ENCODE measurements at regions not wholly inside any gene's neighbourhood (a gene's known extent, or its start where the extent isn't known, plus 50 kb on each side); places are given as distances from the start of the nearest gene placed in this dataset.
"Not testable (repeated sequence)": the region's sequence is repeated elsewhere in the genome, so short reads cannot be mapped to it uniquely, and the experiment has no call there.

DNA sequence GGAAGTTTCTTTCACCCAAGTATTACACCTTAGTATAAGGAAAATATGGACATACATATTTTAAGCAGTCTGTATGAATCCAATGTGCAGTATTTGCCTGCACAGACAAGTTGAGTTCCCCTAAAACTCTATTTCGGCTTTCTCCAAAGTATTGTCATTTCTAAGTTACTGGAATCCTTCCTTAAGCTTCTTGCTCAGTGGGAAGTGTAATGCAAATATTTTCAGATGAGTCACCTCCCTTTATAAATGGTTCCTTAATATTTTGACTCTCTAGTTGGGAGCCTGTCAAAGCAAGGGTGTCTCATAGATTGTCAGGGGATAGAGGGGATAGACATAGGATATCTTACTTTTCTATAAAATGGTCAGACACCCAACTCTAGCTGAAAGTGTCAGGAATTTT, 178.6 kb downstream of the NAA11 start:
- H3K4me3 ChIP-seq (replicated peaks; ENCODE audit: low read depth, low read length): no peak overlapping the region
- DNase-seq (ENCODE audit: extremely low read depth, insufficient read length): no peak
- TF ChIP-seq, protein P1, sequence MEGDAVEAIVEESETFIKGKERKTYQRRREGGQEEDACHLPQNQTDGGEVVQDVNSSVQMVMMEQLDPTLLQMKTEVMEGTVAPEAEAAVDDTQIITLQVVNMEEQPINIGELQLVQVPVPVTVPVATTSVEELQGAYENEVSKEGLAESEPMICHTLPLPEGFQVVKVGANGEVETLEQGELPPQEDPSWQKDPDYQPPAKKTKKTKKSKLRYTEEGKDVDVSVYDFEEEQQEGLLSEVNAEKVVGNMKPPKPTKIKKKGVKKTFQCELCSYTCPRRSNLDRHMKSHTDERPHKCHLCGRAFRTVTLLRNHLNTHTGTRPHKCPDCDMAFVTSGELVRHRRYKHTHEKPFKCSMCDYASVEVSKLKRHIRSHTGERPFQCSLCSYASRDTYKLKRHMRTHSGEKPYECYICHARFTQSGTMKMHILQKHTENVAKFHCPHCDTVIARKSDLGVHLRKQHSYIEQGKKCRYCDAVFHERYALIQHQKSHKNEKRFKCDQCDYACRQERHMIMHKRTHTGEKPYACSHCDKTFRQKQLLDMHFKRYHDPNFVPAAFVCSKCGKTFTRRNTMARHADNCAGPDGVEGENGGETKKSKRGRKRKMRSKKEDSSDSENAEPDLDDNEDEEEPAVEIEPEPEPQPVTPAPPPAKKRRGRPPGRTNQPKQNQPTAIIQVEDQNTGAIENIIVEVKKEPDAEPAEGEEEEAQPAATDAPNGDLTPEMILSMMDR (IDR thresholded peaks at IDR 0.05; ENCODE audit: insufficient read depth, low read length, poor library complexity, severe bottlenecking): no peak

DNA sequence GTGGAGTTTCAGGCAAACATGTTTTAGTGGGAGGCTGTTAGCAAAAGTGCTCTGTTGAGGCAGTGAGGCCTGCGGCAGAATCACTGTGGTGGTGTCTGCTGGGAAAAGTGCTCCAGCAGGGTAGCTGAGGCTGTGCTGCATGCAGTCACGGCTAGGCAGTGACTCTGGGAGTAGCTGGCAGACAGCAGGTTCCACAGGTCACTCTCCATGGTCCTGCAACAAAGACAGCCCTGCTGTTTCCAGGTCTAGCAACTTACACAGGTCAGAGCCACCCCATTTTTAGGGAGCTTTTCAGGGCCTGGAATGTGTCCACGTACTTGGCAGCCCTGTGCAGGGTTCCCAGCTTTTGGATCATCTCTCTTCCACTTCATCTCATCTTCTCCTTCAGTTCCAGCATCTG, 184.3 kb downstream of the NAA11 start:
- TF ChIP-seq, protein P1 (IDR thresholded peaks at IDR 0.05; ENCODE audit: insufficient read depth, low read length, poor library complexity, severe bottlenecking): no peak
- DNase-seq (ENCODE audit: extremely low read depth, insufficient read length): no peak
- Histone ChIP-seq H3K4me3 (replicated peaks; ENCODE audit: low read depth, low read length) (no peak overlapping the region), H3K27me3 (replicated peaks; ENCODE audit: control insufficient read depth, insufficient read depth, low read length) (no peaks in the 10 kb centered on the region), H3K36me3 (ENCODE audit: control insufficient read depth, insufficient read depth, low read length) (no peaks in the 10 kb centered on the region)

More for the DNA sequence above, 178.6 kb downstream of the NAA11 start:
- H3K36me3 ChIP-seq (ENCODE audit: control insufficient read depth, insufficient read depth, low read length): no peaks in the 10 kb centered on the region
- H3K27me3 ChIP-seq (replicated peaks; ENCODE audit: control insufficient read depth, insufficient read depth, low read length): no peaks in the 10 kb centered on the region

GRCh38 chr4:79134767-79135166, 191.1 kb downstream of the NAA11 start:
- no peak overlapping the region for H3K4me3 ChIP-seq (replicated peaks; ENCODE audit: low read depth, low read length)
- H3K27me3 ChIP-seq (replicated peaks; ENCODE audit: control insufficient read depth, insufficient read depth, low read length): no peaks in the 10 kb centered on the region
- TF ChIP-seq, protein P1 (IDR thresholded peaks at IDR 0.05; ENCODE audit: insufficient read depth, low read length, poor library complexity, severe bottlenecking): no peak
- no peaks in the 10 kb centered on the region for H3K36me3 ChIP-seq (ENCODE audit: control insufficient read depth, insufficient read depth, low read length)
- DNase-seq (ENCODE audit: extremely low read depth, insufficient read length): no peak

DNA sequence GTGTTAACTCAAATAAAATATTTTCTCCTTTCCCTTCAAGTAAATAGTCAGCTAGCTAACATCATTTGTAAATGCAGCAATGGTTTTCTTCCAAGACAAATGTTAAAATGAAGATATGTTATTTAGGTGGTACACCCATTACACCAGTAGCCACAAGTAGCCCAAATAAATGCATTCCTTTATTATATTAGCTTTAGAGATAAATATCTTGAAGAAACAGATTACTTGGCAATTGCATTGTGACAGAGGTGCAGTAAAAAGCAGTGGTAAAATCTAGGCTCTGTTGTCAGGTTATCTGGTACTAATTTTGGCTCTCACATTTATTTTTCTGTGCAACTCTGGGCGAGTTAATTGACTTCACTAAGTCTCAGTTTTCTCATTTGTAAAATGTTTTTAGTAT, 193.0 kb downstream of the NAA11 start:
- DNase-seq (ENCODE audit: extremely low read depth, insufficient read length): no peak
- Histone ChIP-seq H3K36me3 (ENCODE audit: control insufficient read depth, insufficient read depth, low read length) (no peaks in the 10 kb centered on the region), H3K27me3 (replicated peaks; ENCODE audit: control insufficient read depth, insufficient read depth, low read length) (no peaks in the 10 kb centered on the region), H3K4me3 (replicated peaks; ENCODE audit: low read depth, low read length) (no peak overlapping the region)
- TF ChIP-seq, protein P1 (IDR thresholded peaks at IDR 0.05; ENCODE audit: insufficient read depth, low read length, poor library complexity, severe bottlenecking): no peak

- Histone ChIP-seq H3K36me3 (ENCODE audit: control insufficient read depth, insufficient read depth, low read length) (no peaks in the 10 kb centered on the region), H3K27me3 (replicated peaks; ENCODE audit: control insufficient read depth, insufficient read depth, low read length) (no peaks in the 10 kb centered on the region), H3K4me3 (replicated peaks; ENCODE audit: low read depth, low read length) (no peak overlapping the region)
- TF ChIP-seq, protein P1 (IDR thresholded peaks at IDR 0.05; ENCODE audit: insufficient read depth, low read length, poor library complexity, severe bottlenecking): no peak
- no peak for DNase-seq (ENCODE audit: extremely low read depth, insufficient read length)
Measured at GRCh38 chr4:79121875-79122358, 182.7 kb upstream of the PAQR3 start.

GRCh38 chr4:79121223-79121622, 182.0 kb upstream of the PAQR3 start:
- TF ChIP-seq, protein P1 (IDR thresholded peaks at IDR 0.05; ENCODE audit: insufficient read depth, low read length, poor library complexity, severe bottlenecking): no peak
- Histone ChIP-seq H3K4me3 (replicated peaks; ENCODE audit: low read depth, low read length) (no peak overlapping the region), H3K27me3 (replicated peaks; ENCODE audit: control insufficient read depth, insufficient read depth, low read length) (no peaks in the 10 kb centered on the region), H3K36me3 (ENCODE audit: control insufficient read depth, insufficient read depth, low read length) (no peaks in the 10 kb centered on the region)
- DNase-seq (ENCODE audit: extremely low read depth, insufficient read length): no peak

- not testable (repeated sequence) for H3K4me3 ChIP-seq (replicated peaks; ENCODE audit: low read depth, low read length); DNase-seq (ENCODE audit: extremely low read depth, insufficient read length); H3K36me3 ChIP-seq (ENCODE audit: control insufficient read depth, insufficient read depth, low read length); H3K27me3 ChIP-seq (replicated peaks; ENCODE audit: control insufficient read depth, insufficient read depth, low read length)
Measured at GRCh38 chr4:79117051-79117450, 177.8 kb upstream of the PAQR3 start.
